ENCODE measurements at regions not wholly inside any gene's neighbourhood (a gene's known extent, or its start where the extent isn't known, plus 50 kb on each side); places are given as distances from the start of the nearest gene placed in this dataset.

DNA sequence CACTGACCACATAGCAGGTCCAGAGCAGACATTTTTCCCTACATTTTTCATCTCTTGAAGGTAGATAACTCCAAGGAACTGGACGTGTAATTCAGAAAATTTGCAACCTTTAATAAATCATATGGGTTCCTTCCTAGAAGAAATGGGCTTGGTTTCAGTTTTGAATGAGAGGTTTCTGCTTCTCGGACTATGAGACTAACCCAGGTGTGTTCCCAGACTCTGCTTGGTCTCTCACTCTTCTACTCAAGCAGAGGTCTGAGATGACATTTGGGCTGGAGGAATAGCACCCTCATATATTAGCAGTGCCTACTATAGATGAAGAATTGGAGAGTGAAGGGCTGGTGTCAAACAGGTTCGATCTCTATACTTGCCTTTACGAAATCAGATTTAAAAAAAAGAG lies 231.2 kb downstream of the DOK5 start:
- FAIRE-seq (no peak), DNase-seq (ENCODE audit: low spot score) (no peak)

DNA sequence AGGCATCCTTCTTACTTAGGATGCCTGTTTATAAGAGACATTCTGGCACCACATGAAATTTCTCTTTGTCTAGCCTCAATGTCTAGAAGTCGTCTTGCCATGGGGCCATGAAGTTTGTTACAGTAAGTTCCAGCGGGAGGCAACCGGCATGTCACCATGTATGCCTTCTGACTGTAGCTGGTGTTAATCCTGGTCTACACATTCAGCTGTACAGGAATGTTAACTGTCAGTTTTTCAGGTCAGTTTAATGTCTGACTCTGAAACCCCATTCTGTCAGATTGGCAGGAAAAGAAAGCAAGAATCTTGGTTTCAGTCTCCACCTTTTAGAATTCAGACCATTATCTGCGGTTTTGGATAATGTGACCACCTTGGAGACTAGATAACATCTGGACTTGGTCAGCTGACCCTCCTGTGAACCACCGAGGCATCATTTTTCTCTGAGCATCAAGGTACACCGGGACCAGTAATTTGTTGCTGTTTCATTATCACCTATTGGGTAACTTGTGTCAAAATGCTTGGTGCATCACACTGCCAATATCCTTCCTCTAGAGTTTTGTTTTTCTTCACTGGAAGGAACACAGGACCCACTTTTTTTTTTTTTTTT lies 228.7 kb downstream of the DOK5 start:
- DNase-seq (ENCODE audit: low spot score) (no peak), FAIRE-seq (no peak)

Data from RCC 7860 (cell line).